ENCODE measurements at regions not wholly inside any gene's neighbourhood (a gene's known extent, or its start where the extent isn't known, plus 50 kb on each side); places are given as distances from the start of the nearest gene placed in this dataset.
"Not testable (repeated sequence)": the region's sequence is repeated elsewhere in the genome, so short reads cannot be mapped to it uniquely, and the experiment has no call there.

DNA sequence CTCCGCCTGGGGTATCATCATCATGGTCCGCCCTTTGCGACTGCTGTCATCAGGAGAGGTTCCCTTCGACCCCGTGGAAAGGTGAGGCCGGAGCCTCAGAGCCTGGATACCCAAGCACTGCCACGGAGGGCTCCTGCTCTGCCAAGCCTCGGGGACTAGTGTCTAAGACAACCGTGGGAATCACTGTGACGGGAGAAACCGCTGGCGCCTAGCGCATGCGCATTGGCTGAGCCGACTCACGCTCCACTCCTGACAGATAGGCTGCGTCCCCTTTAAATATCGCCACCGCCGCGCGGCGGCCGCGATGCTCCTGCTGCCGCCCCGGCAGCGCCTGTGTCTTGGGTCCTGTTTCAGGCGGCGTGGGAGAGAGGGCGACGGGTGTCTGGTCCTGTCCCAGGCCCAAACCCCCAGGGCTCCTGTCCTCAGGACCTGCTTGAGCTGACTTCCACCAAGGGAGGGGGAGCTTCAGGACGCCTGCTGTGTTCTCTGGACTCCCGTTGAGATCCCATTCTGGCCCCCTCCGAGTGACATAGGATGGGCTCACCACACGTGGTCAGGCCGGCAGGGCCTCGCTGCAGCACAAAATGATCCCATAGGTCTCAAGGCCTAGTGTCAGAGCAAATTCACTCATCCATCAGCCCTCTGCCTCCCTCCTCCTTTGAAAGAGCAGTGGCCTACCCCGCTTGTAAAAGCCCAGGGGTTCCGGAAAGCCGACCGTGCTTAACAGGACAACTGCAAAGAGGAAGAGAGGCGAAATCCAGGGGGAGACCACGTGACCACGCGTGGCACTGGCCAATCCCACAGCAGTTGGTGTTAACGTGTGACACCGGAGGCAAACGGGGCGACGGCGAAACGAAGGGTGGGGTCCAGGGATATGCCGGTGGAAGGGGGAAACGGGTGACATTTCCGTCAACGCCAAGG, 707.2 kb upstream of the TPTE start:
- H3K27me3 ChIP-seq (ENCODE audit: control insufficient read depth, insufficient read depth, low read length); DNase-seq (ENCODE audit: low read depth, low spot score); H3K27ac ChIP-seq (ENCODE audit: low read depth, low read length); H3K4me3 ChIP-seq (ENCODE audit: low read depth, low read length); POLR2A ChIA-PET; H3K9me3 ChIP-seq (ENCODE audit: control insufficient read depth, insufficient read depth, low read length); CTCF ChIA-PET: not testable (repeated sequence)

DNA sequence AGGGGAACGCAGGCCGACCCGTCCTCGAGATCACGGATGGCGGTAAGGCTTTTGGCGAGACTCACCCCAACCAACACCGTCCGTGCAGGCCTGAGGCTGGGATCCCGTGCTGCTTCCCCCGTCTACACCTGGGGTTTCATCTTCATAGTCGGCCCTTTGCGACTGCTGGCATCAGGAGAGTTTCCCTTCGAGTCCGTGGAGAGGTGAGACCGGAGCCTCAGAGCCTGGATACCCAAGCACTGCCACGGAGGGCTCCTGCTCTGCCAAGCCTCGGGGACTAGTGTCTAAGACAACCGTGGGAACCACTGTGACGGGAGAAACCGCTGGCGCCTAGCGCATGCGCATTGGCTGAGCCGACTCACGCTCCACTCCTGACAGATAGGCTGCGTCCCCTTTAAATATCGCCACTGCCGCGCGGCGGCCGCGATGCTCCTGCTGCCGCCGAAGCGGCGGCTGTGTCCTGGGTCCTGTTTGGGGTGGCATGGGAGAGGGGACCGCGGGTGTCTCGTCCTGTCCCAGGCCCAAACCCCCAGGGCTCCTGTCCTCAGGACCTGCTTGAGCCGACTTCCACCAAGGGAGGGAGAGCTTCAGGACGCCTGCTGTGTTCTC, 706.1 kb upstream of the TPTE start:
- CTCF ChIA-PET; H3K27ac ChIP-seq (ENCODE audit: low read depth, low read length); H3K9me3 ChIP-seq (ENCODE audit: control insufficient read depth, insufficient read depth, low read length); H3K27me3 ChIP-seq (ENCODE audit: control insufficient read depth, insufficient read depth, low read length); DNase-seq (ENCODE audit: low read depth, low spot score); H3K4me3 ChIP-seq (ENCODE audit: low read depth, low read length); POLR2A ChIA-PET: not testable (repeated sequence)

DNA sequence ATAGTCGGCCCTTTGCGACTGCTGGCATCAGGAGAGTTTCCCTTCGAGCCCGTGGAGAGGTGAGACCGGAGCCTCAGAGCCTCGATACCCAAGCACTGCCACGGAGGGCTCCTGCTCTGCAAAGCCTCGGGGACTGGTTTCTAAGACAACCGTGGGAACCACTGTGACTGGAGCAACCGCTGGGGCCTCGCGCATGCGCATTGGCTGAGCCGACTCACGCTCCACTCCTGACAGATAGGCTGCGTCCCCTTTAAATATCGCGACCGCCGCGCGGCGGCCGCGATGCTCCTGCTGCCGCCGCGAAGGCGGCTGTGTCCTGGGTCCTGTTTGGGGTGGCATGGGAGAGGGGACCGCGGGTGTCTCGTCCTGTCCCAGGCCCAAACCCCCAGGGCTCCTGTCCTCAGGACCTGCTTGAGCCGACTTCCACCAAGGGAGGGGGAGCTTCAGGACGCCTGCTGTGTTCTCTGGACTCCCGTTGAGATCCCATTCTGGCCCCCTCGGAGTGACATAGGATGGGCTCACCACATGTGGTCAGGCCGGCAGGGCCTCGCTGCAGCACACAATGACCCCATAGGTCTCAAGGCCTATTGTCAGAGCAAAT, 704.5 kb upstream of the TPTE start:
- H3K9me3 ChIP-seq (ENCODE audit: control insufficient read depth, insufficient read depth, low read length); CTCF ChIA-PET; H3K4me3 ChIP-seq (ENCODE audit: low read depth, low read length); H3K27me3 ChIP-seq (ENCODE audit: control insufficient read depth, insufficient read depth, low read length); POLR2A ChIA-PET; H3K27ac ChIP-seq (ENCODE audit: low read depth, low read length); DNase-seq (ENCODE audit: low read depth, low spot score): not testable (repeated sequence)

DNA sequence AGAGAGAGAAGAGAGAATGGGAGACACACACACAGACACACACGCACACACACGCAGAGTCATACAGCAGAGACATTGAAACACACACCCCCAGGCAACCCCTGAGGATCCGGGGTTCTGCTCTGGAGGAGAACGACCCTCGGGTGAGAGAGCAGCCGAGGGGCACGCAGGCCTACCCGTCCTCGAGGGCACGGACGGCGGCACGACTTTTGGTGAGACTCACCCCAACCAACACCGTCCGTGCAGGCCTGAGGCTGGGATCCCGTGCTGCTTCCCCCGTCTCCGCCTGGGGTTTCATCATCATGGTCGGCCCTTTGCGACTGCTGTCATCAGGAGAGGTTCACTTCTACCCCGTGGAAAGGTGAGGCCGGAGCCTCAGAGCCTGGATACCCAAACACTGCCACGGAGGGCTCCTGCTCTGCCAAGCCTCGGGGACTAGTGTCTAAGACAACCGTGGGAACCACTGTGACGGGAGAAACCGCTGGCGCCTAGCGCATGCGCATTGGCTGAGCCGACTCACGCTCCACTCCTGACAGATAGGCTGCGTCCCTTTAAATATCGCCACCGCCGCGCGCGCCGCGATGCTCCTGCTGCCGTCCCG, 703.4 kb upstream of the TPTE start:
- DNase-seq (ENCODE audit: low read depth, low spot score); H3K4me3 ChIP-seq (ENCODE audit: low read depth, low read length); CTCF ChIA-PET; H3K27ac ChIP-seq (ENCODE audit: low read depth, low read length); POLR2A ChIA-PET; H3K27me3 ChIP-seq (ENCODE audit: control insufficient read depth, insufficient read depth, low read length); H3K9me3 ChIP-seq (ENCODE audit: control insufficient read depth, insufficient read depth, low read length): not testable (repeated sequence)

DNA sequence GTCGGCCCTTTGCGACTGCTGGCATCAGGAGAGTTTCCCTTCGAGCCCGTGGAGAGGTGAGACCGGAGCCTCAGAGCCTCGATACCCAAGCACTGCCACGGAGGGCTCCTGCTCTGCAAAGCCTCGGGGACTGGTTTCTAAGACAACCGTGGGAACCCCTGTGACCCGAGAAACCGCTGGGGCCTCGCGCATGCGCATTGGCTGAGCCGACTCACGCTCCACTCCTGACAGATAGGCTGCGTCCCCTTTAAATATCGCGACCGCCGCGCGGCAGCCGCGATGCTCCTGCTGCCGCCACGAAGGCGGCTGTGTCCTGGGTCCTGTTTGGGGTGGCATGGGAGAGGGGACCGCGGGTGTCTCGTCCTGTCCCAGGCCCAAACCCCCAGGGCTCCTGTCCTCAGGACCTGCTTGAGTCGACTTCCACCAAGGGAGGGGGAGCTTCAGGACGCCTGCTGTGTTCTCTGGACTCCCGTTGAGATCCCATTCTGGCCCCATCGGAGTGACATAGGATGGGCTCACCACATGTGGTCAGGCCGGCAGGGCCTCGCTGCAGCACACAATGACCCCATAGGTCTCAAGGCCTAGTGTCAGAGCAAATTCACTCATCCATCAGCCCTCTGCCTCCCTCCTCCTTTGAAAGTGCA, 701.7 kb upstream of the TPTE start:
- H3K4me3 ChIP-seq (ENCODE audit: low read depth, low read length); H3K27me3 ChIP-seq (ENCODE audit: control insufficient read depth, insufficient read depth, low read length); CTCF ChIA-PET; POLR2A ChIA-PET; H3K27ac ChIP-seq (ENCODE audit: low read depth, low read length); H3K9me3 ChIP-seq (ENCODE audit: control insufficient read depth, insufficient read depth, low read length); DNase-seq (ENCODE audit: low read depth, low spot score): not testable (repeated sequence)

DNA sequence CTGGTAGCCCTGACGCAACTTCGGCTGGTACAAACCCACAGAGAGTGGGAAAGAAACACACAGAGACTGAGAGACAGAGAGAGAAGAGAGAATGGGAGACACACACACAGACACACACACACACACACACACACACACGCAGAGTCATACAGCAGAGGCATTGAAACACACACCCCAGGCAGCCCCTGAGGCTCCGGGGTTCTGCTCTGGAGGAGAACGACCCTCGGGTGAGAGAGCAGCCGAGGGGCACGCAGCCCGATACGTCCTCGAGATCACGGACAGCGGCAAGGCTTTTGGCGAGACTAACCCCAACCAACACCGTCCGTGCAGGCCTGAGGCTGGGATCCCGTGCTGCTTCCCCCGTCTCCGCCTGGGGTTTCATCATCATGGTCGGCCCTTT, 700.8 kb upstream of the TPTE start:
- H3K27me3 ChIP-seq (ENCODE audit: control insufficient read depth, insufficient read depth, low read length); DNase-seq (ENCODE audit: low read depth, low spot score); POLR2A ChIA-PET; H3K4me3 ChIP-seq (ENCODE audit: low read depth, low read length); H3K27ac ChIP-seq (ENCODE audit: low read depth, low read length); H3K9me3 ChIP-seq (ENCODE audit: control insufficient read depth, insufficient read depth, low read length); CTCF ChIA-PET: not testable (repeated sequence)

DNA sequence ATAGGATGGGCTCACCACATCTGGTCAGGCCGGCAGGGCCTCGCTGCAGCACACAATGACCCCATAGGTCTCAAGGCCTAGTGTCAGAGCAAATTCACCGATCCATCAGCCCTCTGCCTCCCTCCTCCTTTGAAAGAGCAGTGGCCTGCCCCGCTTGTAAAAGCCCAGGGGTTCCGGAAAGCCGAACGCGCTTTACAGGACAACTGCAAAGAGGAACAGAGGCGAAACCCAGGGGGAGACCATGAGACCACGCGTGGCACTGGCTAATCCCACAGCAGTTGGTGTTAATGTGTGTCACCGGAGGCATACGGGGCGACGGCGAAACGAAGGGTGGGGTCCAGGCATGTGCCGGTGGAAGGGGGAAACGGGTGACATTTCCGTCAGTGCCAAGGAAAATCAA, 699.9 kb upstream of the TPTE start:
- H3K27ac ChIP-seq (ENCODE audit: low read depth, low read length); H3K9me3 ChIP-seq (ENCODE audit: control insufficient read depth, insufficient read depth, low read length); DNase-seq (ENCODE audit: low read depth, low spot score); POLR2A ChIA-PET; H3K4me3 ChIP-seq (ENCODE audit: low read depth, low read length); H3K27me3 ChIP-seq (ENCODE audit: control insufficient read depth, insufficient read depth, low read length); CTCF ChIA-PET: not testable (repeated sequence)

DNA sequence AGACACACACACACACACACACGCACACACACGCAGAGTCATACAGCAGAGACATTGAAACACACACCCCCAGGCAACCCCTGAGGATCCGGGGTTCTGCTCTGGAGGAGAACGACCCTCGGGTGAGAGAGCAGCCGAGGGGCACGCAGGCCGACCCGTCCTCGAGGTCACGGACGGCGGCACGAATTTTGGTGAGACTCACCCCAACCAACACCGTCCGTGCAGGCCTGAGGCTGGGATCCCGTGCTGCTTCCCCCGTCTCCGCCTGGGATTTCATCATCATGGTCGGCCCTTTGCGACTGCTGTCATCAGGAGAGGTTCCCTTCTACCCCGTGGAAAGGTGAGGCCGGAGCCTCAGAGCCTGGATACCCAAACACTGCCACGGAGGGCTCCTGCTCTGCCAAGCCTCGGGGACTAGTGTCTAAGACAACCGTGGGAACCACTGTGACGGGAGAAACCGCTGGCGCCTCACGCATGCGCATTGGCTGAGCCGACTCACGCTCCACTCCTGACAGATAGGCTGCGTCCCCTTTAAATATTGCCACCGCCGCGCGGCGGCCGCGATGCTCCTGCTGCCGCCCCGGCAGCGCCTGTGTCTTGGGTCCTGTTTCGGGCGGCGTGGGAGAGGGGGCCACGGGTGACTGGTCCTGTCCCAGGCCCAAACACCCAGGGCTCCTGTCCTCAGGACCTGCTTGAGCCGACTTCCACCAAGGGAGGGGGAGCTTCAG, 699.1 kb upstream of the TPTE start:
- POLR2A ChIA-PET = not testable (repeated sequence)

DNA sequence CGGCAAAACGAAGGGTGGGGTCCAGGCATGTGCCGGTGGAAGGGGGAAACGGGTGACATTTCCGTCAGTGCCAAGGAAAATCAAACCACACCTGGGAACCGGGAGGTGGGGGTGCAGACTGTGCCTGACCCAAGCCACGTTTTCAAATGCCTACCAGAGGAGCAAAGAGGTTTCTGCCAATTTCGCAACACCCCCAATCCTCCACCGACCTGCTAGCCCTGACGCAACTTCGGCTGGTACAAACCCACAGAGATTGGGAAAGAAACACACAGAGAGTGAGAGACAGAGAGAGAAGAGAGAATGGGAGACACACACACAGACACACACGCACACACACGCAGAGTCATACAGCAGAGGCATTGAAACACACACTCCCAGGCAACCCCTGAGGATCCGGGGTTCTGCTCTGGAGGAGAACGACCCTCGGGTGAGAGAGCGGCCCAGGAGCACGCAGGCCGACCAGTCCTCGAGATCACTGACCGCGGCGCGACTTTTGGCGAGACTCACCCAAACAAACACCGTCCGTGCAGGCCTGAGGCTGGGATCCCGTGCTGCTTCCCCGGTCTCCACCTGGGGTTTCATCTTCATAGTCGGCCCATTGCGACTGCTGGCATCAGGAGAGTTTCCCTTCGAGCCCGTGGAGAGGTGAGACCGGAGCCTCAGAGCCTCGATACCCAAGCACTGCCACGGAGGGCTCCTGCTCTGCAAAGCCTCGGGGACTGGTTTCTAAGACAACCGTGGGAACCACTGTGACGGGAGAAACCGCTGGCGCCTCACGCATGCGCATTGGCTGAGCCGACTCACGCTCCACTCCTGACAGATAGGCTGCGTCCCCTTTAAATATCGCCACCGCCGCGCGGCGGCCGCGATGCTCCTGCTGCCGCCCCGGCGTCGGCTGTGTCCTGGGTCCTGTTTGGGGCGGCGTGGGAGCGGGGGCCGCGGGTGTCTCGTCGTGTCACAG, 697.9 kb upstream of the TPTE start:
- DNase-seq (ENCODE audit: low read depth, low spot score); H3K27me3 ChIP-seq (ENCODE audit: control insufficient read depth, insufficient read depth, low read length); POLR2A ChIA-PET; H3K27ac ChIP-seq (ENCODE audit: low read depth, low read length); H3K4me3 ChIP-seq (ENCODE audit: low read depth, low read length); CTCF ChIA-PET; H3K9me3 ChIP-seq (ENCODE audit: control insufficient read depth, insufficient read depth, low read length): not testable (repeated sequence)

More for the DNA sequence above, 699.1 kb upstream of the TPTE start:
- H3K4me3 ChIP-seq (ENCODE audit: low read depth, low read length); H3K9me3 ChIP-seq (ENCODE audit: control insufficient read depth, insufficient read depth, low read length); CTCF ChIA-PET; DNase-seq (ENCODE audit: low read depth, low spot score); H3K27me3 ChIP-seq (ENCODE audit: control insufficient read depth, insufficient read depth, low read length); H3K27ac ChIP-seq (ENCODE audit: low read depth, low read length): not testable (repeated sequence)

DNA sequence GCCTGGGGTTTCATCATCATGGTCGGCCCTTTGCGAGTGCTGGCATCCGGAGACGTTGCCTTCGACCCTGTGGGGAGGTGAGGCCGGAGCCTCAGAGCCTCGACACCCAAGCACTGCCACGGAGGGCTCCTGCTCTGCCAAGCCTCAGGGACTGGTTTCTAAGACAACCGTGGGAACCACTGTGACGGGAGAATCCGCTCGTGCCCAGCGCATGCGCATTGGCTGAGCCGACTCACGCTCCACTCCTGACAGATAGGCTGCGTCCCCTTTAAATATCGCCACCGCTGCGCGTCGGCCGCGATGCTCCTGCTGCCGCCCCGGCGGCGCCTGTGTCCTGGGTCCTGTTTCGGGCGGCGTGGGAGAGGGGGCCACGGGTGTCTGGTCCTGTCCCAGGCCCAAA, 690.6 kb upstream of the TPTE start:
- CTCF ChIA-PET; H3K27ac ChIP-seq (ENCODE audit: low read depth, low read length); POLR2A ChIA-PET; DNase-seq (ENCODE audit: low read depth, low spot score); H3K4me3 ChIP-seq (ENCODE audit: low read depth, low read length); H3K27me3 ChIP-seq (ENCODE audit: control insufficient read depth, insufficient read depth, low read length); H3K9me3 ChIP-seq (ENCODE audit: control insufficient read depth, insufficient read depth, low read length): not testable (repeated sequence)

Data from AG04450 (cell line).